Activated T-helper 1 cell treated with anti-CD3 and anti-CD28 coated beads, Interleukin-12 subunit alpha, Interleukin-12 subunit beta, Interleukin-2, Interleukin-4 antibody, amounts not matched to agents 30 ng/mL and 10 ng/mL and 1 ng/mL, durations not matched to agents 14 hours and 24 hours and 36 hours (primary cell): ENCODE measurements at regions not wholly inside any gene's neighbourhood (a gene's known extent, or its start where the extent isn't known, plus 50 kb on each side); places are given as distances from the start of the nearest gene placed in this dataset.
"Not testable (repeated sequence)": the region's sequence is repeated elsewhere in the genome, so short reads cannot be mapped to it uniquely, and the experiment has no call there.

Experiments
- DNase-seq: peaks from one replicate; pipeline ENCODE4 v3.0.0; 2021; ENCODE audit warnings: low spot score
- H3K27ac Mint-ChIP-seq: one replicate; pipeline ENCODE4 v1.8.0; 2021; ENCODE audit warnings: mild to moderate bottlenecking, mixed read lengths
- H3K27me3 Mint-ChIP-seq: one replicate; pipeline ENCODE4 v1.8.0; 2022; ENCODE audit warnings: mild to moderate bottlenecking, moderate library complexity, mixed read lengths; ENCODE audit not compliant: insufficient read depth
- H3K36me3 Mint-ChIP-seq: one replicate; pipeline ENCODE4 v1.8.0; 2021; ENCODE audit warnings: low read depth, mixed read lengths
- H3K4me1 Mint-ChIP-seq: one replicate; pipeline ENCODE4 v1.8.0; 2021; ENCODE audit warnings: low read depth, mixed read lengths
- H3K4me3 Mint-ChIP-seq: one replicate; pipeline ENCODE4 v1.8.0; 2021; ENCODE audit warnings: mild to moderate bottlenecking, moderate library complexity, mixed read lengths
- H3K9me3 Mint-ChIP-seq: one replicate; pipeline ENCODE4 v1.8.0; 2021; ENCODE audit warnings: mixed read lengths
- intact Hi-C: fragments of 100-400 bp; cut with micrococcal nuclease; formaldehyde crosslinking; loops from one replicate; pipeline ENCODE4 v1.15.1; 2024

DNA sequence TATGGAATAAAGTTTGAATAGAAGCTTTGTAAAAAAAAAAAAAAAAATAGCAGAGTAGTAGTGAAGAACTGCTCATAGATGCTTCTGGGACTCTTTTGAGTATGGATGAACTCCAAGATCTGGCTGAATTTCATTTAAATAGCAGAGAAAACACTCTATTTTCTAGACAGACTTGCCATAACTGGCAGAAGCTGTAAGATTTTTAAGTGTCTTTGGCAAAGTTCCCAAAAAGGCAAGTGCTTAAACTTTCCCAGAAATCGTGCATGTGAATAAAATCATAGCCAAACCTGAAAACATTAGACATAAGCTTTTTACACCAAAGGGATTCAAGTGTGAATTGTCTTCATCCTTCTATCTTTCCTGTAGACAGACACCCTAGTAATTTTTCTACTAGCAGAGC is 110.3 kb upstream of the MITF start:
- no peak for DNase-seq
- Mint-ChIP-seq H3K4me1 (no peaks in the 10 kb centered on the region), H3K4me3 (no peak overlapping the region), H3K27ac (no peak overlapping the region), H3K27me3 (no peaks in the 10 kb centered on the region), H3K36me3 (no peaks in the 10 kb centered on the region), H3K9me3 (peaks cover 8% of the 10 kb centered on the region)
- intact Hi-C loops: no loop called here

- H3K27me3 Mint-ChIP-seq: peaks cover 1% of the 10 kb centered on the region
- no peak overlapping the region for H3K4me3 Mint-ChIP-seq
- H3K27ac Mint-ChIP-seq: no peak overlapping the region
- no peaks in the 10 kb centered on the region for H3K4me1 Mint-ChIP-seq
- no peaks in the 10 kb centered on the region for H3K36me3 Mint-ChIP-seq
- DNase-seq: no peak
- intact Hi-C loops: no loop called here
- H3K9me3 Mint-ChIP-seq: no peaks in the 10 kb centered on the region
These were observed 126.0 kb upstream of the MITF start for GRCh38 chr3:69613286-69613685.

DNA sequence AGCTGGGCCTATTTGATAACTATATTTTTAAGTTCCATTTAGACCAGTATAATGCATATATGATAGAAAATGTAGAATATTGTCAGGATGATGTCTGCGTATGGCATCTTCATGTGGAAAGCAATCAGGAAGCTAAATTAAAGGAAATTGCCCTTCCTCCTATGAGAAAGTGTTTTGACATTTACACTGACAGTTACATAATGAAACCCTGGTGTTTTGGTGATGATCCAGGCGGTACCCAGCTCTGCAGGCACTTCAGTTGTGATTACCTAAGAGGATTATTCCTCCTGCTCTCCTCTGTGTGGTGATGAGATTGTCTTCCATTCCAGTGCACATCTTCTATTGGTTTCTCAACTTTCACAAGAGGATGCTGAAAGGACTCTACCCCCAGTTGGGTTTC is 126.5 kb upstream of the MITF start:
- H3K27ac Mint-ChIP-seq: no peak overlapping the region
- peaks cover 1% of the 10 kb centered on the region for H3K27me3 Mint-ChIP-seq
- intact Hi-C loops: no loop called here
- no peaks in the 10 kb centered on the region for H3K36me3 Mint-ChIP-seq
- no peaks in the 10 kb centered on the region for H3K9me3 Mint-ChIP-seq
- no peak for DNase-seq
- no peaks in the 10 kb centered on the region for H3K4me1 Mint-ChIP-seq
- H3K4me3 Mint-ChIP-seq: no peak overlapping the region

DNA sequence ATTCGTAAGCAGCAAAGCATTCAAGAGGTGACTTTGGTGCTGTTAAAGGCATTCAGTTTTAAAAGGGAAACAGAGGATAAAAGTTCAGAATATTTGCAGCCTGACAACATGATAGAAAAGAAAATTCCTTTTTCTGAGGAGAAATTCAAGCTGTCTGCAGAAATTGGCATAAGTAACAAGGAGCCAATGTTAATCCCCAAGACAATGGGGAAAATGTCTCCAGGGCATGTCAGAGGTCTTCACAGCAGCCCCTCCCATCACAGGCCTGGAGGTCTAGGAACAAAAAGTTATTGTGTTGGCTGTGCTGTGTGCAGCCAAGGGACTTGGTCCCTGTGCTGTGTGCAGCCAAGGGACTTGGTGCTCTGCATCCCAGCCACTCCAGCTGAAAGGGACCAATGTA is 129.7 kb upstream of the MITF start:
- H3K4me3 Mint-ChIP-seq, H3K4me1 Mint-ChIP-seq, H3K27me3 Mint-ChIP-seq, H3K36me3 Mint-ChIP-seq, H3K27ac Mint-ChIP-seq, intact Hi-C loops, DNase-seq, H3K9me3 Mint-ChIP-seq: not testable (repeated sequence)

DNA sequence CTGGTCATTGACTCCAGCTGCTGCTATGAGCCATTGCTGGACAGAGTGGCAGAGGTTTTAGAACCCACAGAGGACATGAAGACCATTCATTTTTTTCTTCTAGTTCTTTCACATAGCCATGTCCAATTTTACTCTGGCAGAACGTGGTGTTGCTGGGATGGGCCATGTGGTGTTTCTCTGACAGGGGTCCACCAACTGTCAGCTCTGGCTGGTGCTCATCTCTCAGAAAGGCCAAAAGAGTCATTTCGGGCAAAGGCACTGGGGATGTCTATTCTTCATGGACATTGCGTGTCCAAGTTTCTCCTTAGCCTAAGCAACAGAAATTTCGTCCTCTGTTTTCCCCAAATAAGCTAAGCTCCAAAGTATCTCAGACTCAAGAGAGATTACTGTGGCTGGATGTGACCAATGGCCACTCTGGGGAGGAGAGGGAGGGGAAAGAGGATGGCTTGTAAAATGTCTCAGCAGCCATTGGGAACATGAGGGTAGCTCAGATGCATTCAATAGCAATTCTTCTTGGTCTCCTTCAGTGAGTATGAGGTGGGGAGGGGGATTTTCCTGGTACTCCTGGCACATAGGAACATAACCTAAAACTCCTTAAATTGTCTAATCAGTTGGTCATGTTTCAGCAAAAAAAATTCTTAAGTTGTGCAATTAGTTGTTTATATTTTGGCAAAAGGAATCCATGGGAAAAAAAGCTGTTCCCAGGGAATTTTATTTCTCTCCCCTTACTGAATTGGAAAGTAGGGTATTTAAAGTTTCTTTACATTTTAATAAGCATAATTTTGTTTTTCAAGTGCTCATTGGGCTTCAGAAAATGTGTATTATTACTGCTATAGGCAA is 131.6 kb upstream of the MITF start:
- H3K4me3 Mint-ChIP-seq: no peak overlapping the region
- no peaks in the 10 kb centered on the region for H3K4me1 Mint-ChIP-seq
- no peak overlapping the region for H3K27ac Mint-ChIP-seq
- intact Hi-C loops: no loop called here
- no peaks in the 10 kb centered on the region for H3K9me3 Mint-ChIP-seq
- H3K27me3 Mint-ChIP-seq: no peaks in the 10 kb centered on the region
- H3K36me3 Mint-ChIP-seq: no peaks in the 10 kb centered on the region
- no peak for DNase-seq

- no peak overlapping the region for H3K4me3 Mint-ChIP-seq
- intact Hi-C loops: no loop called here
- H3K36me3 Mint-ChIP-seq: no peaks in the 10 kb centered on the region
- no peaks in the 10 kb centered on the region for H3K4me1 Mint-ChIP-seq
- H3K27ac Mint-ChIP-seq: no peak overlapping the region
- H3K27me3 Mint-ChIP-seq: no peaks in the 10 kb centered on the region
- no peak for DNase-seq
- H3K9me3 Mint-ChIP-seq: no peaks in the 10 kb centered on the region
These were observed 133.4 kb upstream of the MITF start for GRCh38 chr3:69605867-69606266.

DNA sequence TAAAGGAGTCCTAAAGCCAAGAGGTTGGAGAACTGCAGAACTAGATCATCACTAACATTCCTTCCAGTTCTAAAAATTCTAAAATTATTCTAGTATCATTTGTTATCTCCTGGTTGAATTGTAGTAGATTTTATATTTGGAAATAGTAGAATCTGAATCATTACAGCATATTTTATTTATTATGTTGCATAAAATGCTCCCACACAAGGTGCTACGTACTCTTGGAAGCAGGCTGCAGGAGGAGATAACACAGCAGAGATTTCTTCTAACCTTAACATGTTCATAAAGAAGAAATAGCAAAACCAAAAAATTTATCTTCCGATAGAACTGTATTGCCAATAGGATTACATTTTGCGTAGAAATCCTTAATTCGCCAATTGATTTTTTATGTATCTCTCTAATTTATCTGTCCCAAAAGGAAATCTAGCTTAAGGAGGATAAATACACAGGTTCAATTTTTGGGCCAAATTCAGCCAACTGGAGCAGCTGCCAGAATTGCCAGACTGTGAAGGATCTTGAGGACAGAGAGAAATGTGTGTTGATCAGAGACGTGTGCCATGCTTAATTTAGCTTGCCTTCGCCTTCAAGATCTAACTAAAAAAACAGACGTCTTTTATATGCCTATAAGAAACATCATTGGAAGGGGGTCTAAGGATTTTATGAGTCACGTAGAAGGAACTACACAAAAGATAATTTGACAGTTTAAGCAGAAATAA is 134.4 kb upstream of the MITF start:
- Mint-ChIP-seq H3K9me3 (peaks cover 4% of the 10 kb centered on the region), H3K36me3 (no peaks in the 10 kb centered on the region), H3K4me3 (no peak overlapping the region), H3K27me3 (no peaks in the 10 kb centered on the region), H3K4me1 (no peaks in the 10 kb centered on the region), H3K27ac (no peak overlapping the region)
- intact Hi-C loops: no loop called here
- DNase-seq: no peak

DNA sequence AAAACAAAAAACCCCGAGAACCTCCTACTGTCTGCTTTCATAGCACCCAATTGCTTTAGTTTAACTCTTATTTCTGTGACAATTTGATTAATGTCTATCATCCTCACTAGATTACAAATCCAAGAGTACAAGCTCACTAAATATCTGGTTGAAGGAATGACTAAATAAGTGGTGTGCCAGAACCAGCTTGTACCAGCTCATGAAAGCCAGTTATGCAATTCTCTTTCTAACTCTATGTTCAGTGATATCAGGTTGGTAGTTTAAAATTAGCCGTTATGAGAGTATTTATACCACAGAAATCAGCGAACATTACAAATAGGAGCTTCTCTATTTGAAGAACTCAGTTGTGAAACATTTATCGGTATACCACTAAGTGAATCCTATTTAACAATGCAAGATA is 137.2 kb upstream of the MITF start:
- Mint-ChIP-seq H3K27ac (no peak overlapping the region), H3K9me3 (peaks cover 4% of the 10 kb centered on the region), H3K4me3 (no peak overlapping the region), H3K4me1 (no peaks in the 10 kb centered on the region), H3K27me3 (no peaks in the 10 kb centered on the region), H3K36me3 (no peaks in the 10 kb centered on the region)
- no peak for DNase-seq
- intact Hi-C loops: no loop called here

DNA sequence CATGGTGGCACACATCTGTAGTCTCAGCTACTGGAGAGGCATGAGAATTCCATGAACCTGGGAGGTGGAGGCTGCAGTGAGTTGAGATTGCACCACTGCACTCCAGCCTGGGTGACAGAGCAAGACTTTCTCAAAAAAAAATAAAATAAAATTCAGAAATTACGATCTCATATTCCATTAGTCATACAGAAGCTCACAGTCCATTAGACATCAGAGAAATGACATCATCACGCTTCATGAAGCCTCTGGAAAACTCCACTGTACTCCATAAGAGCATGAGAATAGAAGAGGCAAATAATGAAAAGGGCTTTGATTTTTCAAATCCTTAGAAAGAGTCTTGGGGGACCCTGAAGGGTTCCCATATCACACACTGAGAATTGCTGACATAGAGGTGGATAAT is 145.0 kb upstream of the MITF start:
- Mint-ChIP-seq H3K4me3 (no peak overlapping the region), H3K27me3 (no peaks in the 10 kb centered on the region), H3K36me3 (no peaks in the 10 kb centered on the region), H3K4me1 (no peaks in the 10 kb centered on the region), H3K27ac (no peak overlapping the region), H3K9me3 (no peaks in the 10 kb centered on the region)
- intact Hi-C loops: no loop called here
- no peak for DNase-seq

GRCh38 chr3:69591164-69591736 is 148.0 kb upstream of the MITF start:
- Mint-ChIP-seq H3K9me3 (peaks cover 14% of the 10 kb centered on the region), H3K4me3 (no peak overlapping the region), H3K27ac (no peak overlapping the region), H3K36me3 (no peaks in the 10 kb centered on the region), H3K4me1 (no peaks in the 10 kb centered on the region), H3K27me3 (no peaks in the 10 kb centered on the region)
- intact Hi-C loops: no loop called here
- DNase-seq: no peak

- H3K27me3 Mint-ChIP-seq: no peaks in the 10 kb centered on the region
- no peak overlapping the region for H3K27ac Mint-ChIP-seq
- peaks cover 25% of the 10 kb centered on the region for H3K9me3 Mint-ChIP-seq
- DNase-seq: no peak
- intact Hi-C loops: no loop called here
- no peaks in the 10 kb centered on the region for H3K36me3 Mint-ChIP-seq
- no peaks in the 10 kb centered on the region for H3K4me1 Mint-ChIP-seq
- H3K4me3 Mint-ChIP-seq: no peak overlapping the region
These were observed 149.2 kb upstream of the MITF start for GRCh38 chr3:69590111-69590510.

DNA sequence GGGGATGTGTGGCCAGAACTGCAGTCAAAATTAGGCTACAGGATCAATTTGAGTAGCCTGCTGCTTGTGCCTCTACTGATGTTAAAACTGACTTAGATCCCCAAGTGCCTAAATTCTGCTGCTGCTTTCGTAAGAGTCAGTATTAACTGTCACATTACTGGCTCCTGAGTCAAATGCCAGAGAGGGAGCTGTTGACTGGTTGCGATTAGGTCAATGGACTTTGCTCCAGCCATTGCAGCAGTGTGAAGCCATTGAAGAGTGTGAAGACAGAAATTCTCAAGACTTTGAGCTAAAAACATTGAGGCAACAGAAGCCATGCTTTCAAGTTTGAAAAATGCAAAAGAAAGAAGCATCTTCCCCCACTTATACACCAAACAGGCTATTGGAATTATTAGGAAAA is 151.1 kb upstream of the MITF start:
- DNase-seq: no peak
- intact Hi-C loops: no loop called here
- Mint-ChIP-seq H3K4me1 (no peaks in the 10 kb centered on the region), H3K27me3 (peaks cover 2% of the 10 kb centered on the region), H3K36me3 (no peaks in the 10 kb centered on the region), H3K4me3 (no peak overlapping the region), H3K27ac (no peak overlapping the region), H3K9me3 (peaks cover 31% of the 10 kb centered on the region)

GRCh38 chr3:69585472-69585871 is 153.8 kb upstream of the MITF start:
- Mint-ChIP-seq H3K4me1 (no peaks in the 10 kb centered on the region), H3K36me3 (no peaks in the 10 kb centered on the region), H3K4me3 (no peak overlapping the region), H3K9me3 (peaks cover 31% of the 10 kb centered on the region), H3K27ac (no peak overlapping the region), H3K27me3 (peaks cover 2% of the 10 kb centered on the region)
- no peak for DNase-seq
- intact Hi-C loops: no loop called here
